ENCODE measurements at regions not wholly inside any gene's neighbourhood (a gene's known extent, or its start where the extent isn't known, plus 50 kb on each side); places are given as distances from the start of the nearest gene placed in this dataset.

- no peaks in the 10 kb centered on the region for H3K79me2 ChIP-seq (ENCODE audit: control insufficient read depth, insufficient read depth, low read length)
- no peaks in the 10 kb centered on the region for H4K20me1 ChIP-seq (replicated peaks; ENCODE audit: control insufficient read depth, extremely low read depth, insufficient read depth, low read length)
- peaks cover 3 to 11% of the 10 kb centered on the region in 2 experiments for H3K27me3 ChIP-seq (ENCODE audit: control insufficient read depth in 2 of 2, insufficient read depth in 2 of 2, low read length in 2 of 2)
- H3K9me1 ChIP-seq (replicated peaks; ENCODE audit: control insufficient read depth, extremely low read depth, insufficient read depth, low read length): no peaks in the 10 kb centered on the region
- intact Hi-C loops (cut with micrococcal nuclease) (no loop called here), dilution Hi-C loops (cut with MboI; ENCODE audit: extremely low pct_ligation_motif_present, low sequenced_read_pairs) (no loop called here)
- H2AFZ ChIP-seq (ENCODE audit: low read depth, low read length): no peak overlapping the region
- no peaks in the 10 kb centered on the region for H3K36me3 ChIP-seq (ENCODE audit: control insufficient read depth in 2 of 2, extremely low read depth in 1 of 2, insufficient read depth in 2 of 2, low read length in 2 of 2)
- H3K4me2 ChIP-seq (ENCODE audit: insufficient read depth, low read length): no peak overlapping the region
- ChIA-PET POLR2A (no interaction called here), CTCF (no interaction called here)
- TF ChIP-seq POLR2A (IDR thresholded peaks at IDR 0.05; ENCODE audit: low read depth, low read length) (no peak), POLR2AphosphoS5 (IDR thresholded peaks at IDR 0.05; ENCODE audit: insufficient read depth, low read depth, low read length) (no peak), MYC (IDR thresholded peaks at IDR 0.05; ENCODE audit: low read depth, low read length) (no peak), FOS (IDR thresholded peaks at IDR 0.05; ENCODE audit: borderline replicate concordance, insufficient read depth, low read length) (peak; percentile 8), GATA2 (IDR thresholded peaks at IDR 0.05; ENCODE audit: insufficient read depth, insufficient read length, low read depth, low read length) (no peak), MAX (IDR thresholded peaks at IDR 0.05; ENCODE audit: insufficient read depth, insufficient read length) (no peak), EZH2 (IDR thresholded peaks at IDR 0.05; ENCODE audit: borderline replicate concordance, low read depth, low read length, severe bottlenecking) (no peak)
- H3K27ac ChIP-seq (ENCODE audit: insufficient read depth, low read depth, low read length): no peak overlapping the region
- H3K4me1 ChIP-seq (ENCODE audit: control insufficient read depth, extremely low read depth, insufficient read depth, low read length): peaks cover 4% of the 10 kb centered on the region
- FAIRE-seq (no peak), DNase-seq (ENCODE audit: low read depth, low spot score) (peak; percentile 3)
- BruUV-seq (replicated peaks): no TSS peak
- no peak overlapping the region for H3K9ac ChIP-seq (replicated peaks; ENCODE audit: extremely low read depth, insufficient read depth, low read length)
- no peak overlapping the region for H3K4me3 ChIP-seq (replicated peaks in 1 of 3; ENCODE audit: insufficient read depth in 1 of 3, low read depth in 1 of 3, low read length in 3 of 3)
- H3K9me3 ChIP-seq (replicated peaks; ENCODE audit: control insufficient read depth, insufficient read depth, low read length): no peaks in the 10 kb centered on the region
Measured at GRCh38 chr21:35738347-35738961, 321.9 kb downstream of the SETD4 start.

GRCh38 chr21:35737899-35738346 lies 322.4 kb downstream of the SETD4 start:
- H3K27ac ChIP-seq (ENCODE audit: insufficient read depth, low read depth, low read length): no peak overlapping the region

More at GRCh38 chr21:35737899-35738346, 322.4 kb downstream of the SETD4 start:
- BruUV-seq (replicated peaks): no TSS peak
- dilution Hi-C loops (cut with MboI; ENCODE audit: extremely low pct_ligation_motif_present, low sequenced_read_pairs): no loop called here
- DNase-seq (ENCODE audit: low read depth, low spot score): no peak
- Histone ChIP-seq H3K27me3 (ENCODE audit: control insufficient read depth in 2 of 2, insufficient read depth in 2 of 2, low read length in 2 of 2) (peaks cover 0 to 9% of the 10 kb centered on the region in 2 experiments), H3K9me3 (replicated peaks; ENCODE audit: control insufficient read depth, insufficient read depth, low read length) (no peaks in the 10 kb centered on the region), H3K4me1 (ENCODE audit: control insufficient read depth, extremely low read depth, insufficient read depth, low read length) (peaks cover 4% of the 10 kb centered on the region), H4K20me1 (replicated peaks; ENCODE audit: control insufficient read depth, extremely low read depth, insufficient read depth, low read length) (no peaks in the 10 kb centered on the region), H3K79me2 (ENCODE audit: control insufficient read depth, insufficient read depth, low read length) (no peaks in the 10 kb centered on the region), H3K9me1 (replicated peaks; ENCODE audit: control insufficient read depth, extremely low read depth, insufficient read depth, low read length) (no peaks in the 10 kb centered on the region), H3K4me3 (replicated peaks in 1 of 3; ENCODE audit: insufficient read depth in 1 of 3, low read depth in 1 of 3, low read length in 3 of 3) (no peak overlapping the region), H2AFZ (ENCODE audit: low read depth, low read length) (no peak overlapping the region), H3K36me3 (ENCODE audit: control insufficient read depth in 2 of 2, extremely low read depth in 1 of 2, insufficient read depth in 2 of 2, low read length in 2 of 2) (no peaks in the 10 kb centered on the region), H3K4me2 (ENCODE audit: insufficient read depth, low read length) (no peak overlapping the region), H3K9ac (replicated peaks; ENCODE audit: extremely low read depth, insufficient read depth, low read length) (no peak overlapping the region)
- intact Hi-C loops (cut with micrococcal nuclease): no loop called here
- FAIRE-seq: no peak
- ChIA-PET CTCF (interaction anchor here (1.0 kb wide), 1 partner anchor 11 kb away, joined by 3 read pairs; no protein-coding TSS in a partner anchor), POLR2A (no interaction called here)
- no peak for TF ChIP-seq POLR2A (IDR thresholded peaks at IDR 0.05; ENCODE audit: low read depth, low read length)
- TF ChIP-seq GATA2 (IDR thresholded peaks at IDR 0.05; ENCODE audit: insufficient read depth, insufficient read length, low read depth, low read length): no peak

Measured in endothelial cell of umbilical vein (primary cell).